Amniotic epithelial cell (primary cell): ENCODE measurements at regions not wholly inside any gene's neighbourhood (a gene's known extent, or its start where the extent isn't known, plus 50 kb on each side); places are given as distances from the start of the nearest gene placed in this dataset.
A peak's percentile ranks its signal among the peaks of the same experiment; 100 is the strongest.
"Not testable (repeated sequence)": the region's sequence is repeated elsewhere in the genome, so short reads cannot be mapped to it uniquely, and the experiment has no call there.

Experiments used
- DNase-seq: peaks from one replicate; pipeline ENCODE4 v3.0.0-alpha.2; 2010; ENCODE audit warnings: low read depth

- DNase-seq: no peak
Measured at GRCh38 chr7:108627476-108628051, 57.9 kb downstream of the DNAJB9 start.

- DNase-seq: no peak
Measured at GRCh38 chr7:108628678-108629077, 59.0 kb downstream of the DNAJB9 start.

GRCh38 chr7:108629651-108630400, 60.2 kb downstream of the DNAJB9 start:
- DNase-seq: peak; percentile 7

GRCh38 chr7:108634036-108634435, 64.4 kb downstream of the DNAJB9 start:
- DNase-seq: no peak

GRCh38 chr7:108634535-108634934, 64.9 kb downstream of the DNAJB9 start:
- DNase-seq: no peak

- DNase-seq: no peak
Measured at GRCh38 chr7:108637049-108637621, 67.5 kb downstream of the DNAJB9 start.

GRCh38 chr7:108642126-108642525, 72.5 kb downstream of the DNAJB9 start:
- no peak for DNase-seq

- no peak for DNase-seq
Measured at GRCh38 chr7:108643136-108643535, 73.5 kb downstream of the DNAJB9 start.

GRCh38 chr7:108648989-108649388, 79.3 kb downstream of the DNAJB9 start:
- DNase-seq: no peak

GRCh38 chr7:108650467-108650866, 80.8 kb downstream of the DNAJB9 start:
- peak; percentile 35 for DNase-seq

- no peak for DNase-seq
Measured at GRCh38 chr7:108652886-108653285, 83.2 kb downstream of the DNAJB9 start.

GRCh38 chr7:108653526-108653925, 83.9 kb downstream of the DNAJB9 start:
- peak; percentile 51 for DNase-seq

- not testable (repeated sequence) for DNase-seq
Measured at GRCh38 chr7:108657140-108657726, 87.6 kb downstream of the DNAJB9 start.

GRCh38 chr7:108659261-108659660, 89.6 kb downstream of the DNAJB9 start:
- DNase-seq: no peak

GRCh38 chr7:108659867-108660266, 90.2 kb downstream of the DNAJB9 start:
- DNase-seq: no peak

GRCh38 chr7:108660465-108660864, 90.8 kb downstream of the DNAJB9 start:
- no peak for DNase-seq

- DNase-seq: no peak
Measured at GRCh38 chr7:108662783-108663362, 93.2 kb downstream of the DNAJB9 start.

GRCh38 chr7:108663701-108664100, 94.0 kb downstream of the DNAJB9 start:
- no peak for DNase-seq

GRCh38 chr7:108667216-108667615, 97.5 kb downstream of the DNAJB9 start:
- DNase-seq: peak; percentile 24

- no peak for DNase-seq
Measured at GRCh38 chr7:108669958-108670357, 100.3 kb downstream of the DNAJB9 start.

- DNase-seq: not testable (repeated sequence)
Measured at GRCh38 chr7:108673699-108674098, 104.0 kb downstream of the DNAJB9 start.

- no peak for DNase-seq
Measured at GRCh38 chr7:108684629-108685028, 115.0 kb downstream of the DNAJB9 start.

- DNase-seq: no peak
Measured at GRCh38 chr7:108686494-108686893, 116.8 kb downstream of the DNAJB9 start.
